GM12874 (cell line): ENCODE measurements at regions not wholly inside any gene's neighbourhood (a gene's known extent, or its start where the extent isn't known, plus 50 kb on each side); places are given as distances from the start of the nearest gene placed in this dataset.

Experiments used
- CTCF ChIP-seq: IDR thresholded peaks from 2 replicates; pipeline ENCODE4 v1.5.1; 2011; ENCODE audit warnings: low read depth, mild to moderate bottlenecking, control low read depth, low read length, moderate library complexity; ENCODE audit not compliant: insufficient read depth

- no peak for TF ChIP-seq CTCF
These were observed 108.1 kb upstream of the INSIG1 start for GRCh38 chr7:155189590-155189989.

- TF ChIP-seq CTCF, result peak; percentile 93
These were observed 107.0 kb upstream of the INSIG1 start for GRCh38 chr7:155190688-155191087.

GRCh38 chr7:155191137-155191536 is 106.5 kb upstream of the INSIG1 start:
- TF ChIP-seq CTCF, result no peak

GRCh38 chr7:155191901-155192478 is 105.7 kb upstream of the INSIG1 start:
- TF ChIP-seq CTCF, result no peak

- TF ChIP-seq CTCF, result no peak
These were observed 104.6 kb upstream of the INSIG1 start for GRCh38 chr7:155192961-155193640.

- no peak for TF ChIP-seq CTCF
These were observed 104.0 kb upstream of the INSIG1 start for GRCh38 chr7:155193716-155194115.

- no peak for TF ChIP-seq CTCF
These were observed 103.1 kb upstream of the INSIG1 start for GRCh38 chr7:155194382-155195140.
